Umbilical cord (tissue), 1 donor: ENCODE measurements at regions not wholly inside any gene's neighbourhood (a gene's known extent, or its start where the extent isn't known, plus 50 kb on each side); places are given as distances from the start of the nearest gene placed in this dataset.

Source experiments
- DNase-seq: peaks from one replicate; pipeline ENCODE4 v3.0.0-alpha.2; 2015; ENCODE audit warnings: low spot score

DNA sequence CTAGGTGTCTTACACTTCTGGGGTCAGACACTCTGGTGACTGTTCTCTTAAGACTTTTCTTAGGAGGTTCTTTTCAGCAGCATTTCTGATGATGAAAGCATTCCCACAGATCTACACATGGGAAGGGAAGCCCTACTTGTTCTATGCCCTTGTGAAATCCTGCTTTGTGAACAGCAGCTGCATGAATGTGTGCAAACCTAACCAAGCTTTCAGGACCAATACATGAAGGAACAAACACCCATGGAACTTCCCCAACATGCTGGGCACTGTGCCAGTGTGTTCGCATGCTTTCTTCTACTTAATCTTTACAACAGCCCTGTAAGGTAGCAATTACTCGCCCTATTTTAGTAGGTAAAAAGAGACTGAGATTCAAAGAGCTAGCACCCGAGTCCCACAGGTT is 439.9 kb upstream of the KLF4 start:
- DNase-seq: peak; percentile 55

DNA sequence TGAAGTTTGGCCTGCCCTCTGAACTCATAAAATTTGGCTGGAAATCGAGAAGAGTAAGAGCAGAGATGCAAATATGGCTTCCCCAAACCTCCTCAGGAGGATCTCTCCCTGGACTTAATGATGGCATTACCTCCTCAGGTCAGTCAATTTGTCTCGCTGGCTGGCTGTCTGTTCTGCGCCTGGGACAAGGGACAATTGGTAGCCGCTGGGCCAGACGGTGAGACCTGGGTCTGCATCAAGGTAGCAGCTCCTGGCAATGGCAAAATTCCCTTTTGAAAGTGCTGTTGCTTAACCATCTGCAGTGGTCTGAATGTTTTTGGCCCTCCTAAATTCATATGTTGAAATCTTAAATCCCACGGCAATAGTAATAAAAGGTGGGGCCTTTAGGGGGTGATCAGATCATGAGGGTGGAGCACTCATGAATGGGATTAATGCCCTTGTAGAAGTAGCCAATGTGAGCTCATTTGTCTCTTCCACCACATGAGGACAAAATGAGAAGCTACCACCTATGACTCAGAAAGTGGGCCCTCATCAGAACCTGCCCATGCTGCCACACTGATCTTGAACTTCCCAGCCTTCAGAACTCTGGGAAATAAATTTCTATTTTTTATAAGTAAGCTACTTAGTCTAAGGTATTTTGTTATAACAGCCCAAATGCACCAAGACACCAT is 439.3 kb upstream of the KLF4 start:
- no peak for DNase-seq

DNA sequence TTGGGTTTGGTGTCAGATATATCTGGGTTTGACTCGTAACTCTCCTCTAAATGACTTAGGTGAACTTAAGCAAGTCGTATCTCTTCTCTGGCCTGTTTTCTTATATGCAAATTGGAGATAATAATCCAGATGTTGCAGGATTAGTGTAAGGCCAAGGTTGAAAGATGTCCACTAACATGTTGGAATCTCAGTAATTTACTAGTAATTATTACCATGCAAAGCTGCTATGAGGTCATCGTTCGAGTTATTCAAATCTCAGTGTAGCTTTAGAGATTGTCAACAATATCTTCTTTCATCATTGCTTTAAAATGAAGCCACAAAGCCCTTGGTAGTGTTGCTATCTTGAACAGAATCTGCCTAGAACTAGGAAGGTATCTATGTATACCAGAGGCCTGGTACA is 437.7 kb upstream of the KLF4 start:
- DNase-seq: no peak

DNA sequence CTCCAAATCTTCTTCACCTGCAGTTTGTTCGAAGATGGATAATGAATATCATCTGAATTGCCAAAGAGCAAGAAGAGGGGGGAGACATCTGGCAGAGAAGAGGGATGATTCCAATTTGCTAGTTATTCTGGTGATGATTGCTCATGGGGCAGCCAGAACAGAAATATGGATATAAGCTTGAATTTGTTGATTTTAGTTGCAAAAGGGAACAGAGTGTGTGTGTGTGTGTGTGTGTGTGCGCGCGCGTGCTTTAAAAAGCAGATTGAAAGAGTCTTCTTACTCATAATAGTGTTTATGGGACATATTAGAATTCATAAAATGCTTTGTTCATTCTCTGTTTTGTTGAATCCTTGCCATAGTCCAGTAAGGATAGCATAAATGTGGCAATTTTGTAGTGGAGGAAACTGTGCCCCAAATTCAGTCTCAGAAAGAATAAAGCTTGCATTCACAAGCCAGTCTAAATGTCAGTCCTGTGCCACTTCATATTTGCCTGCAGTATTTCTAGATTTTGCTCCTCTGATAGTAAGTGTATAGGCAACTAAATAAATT is 436.3 kb upstream of the KLF4 start:
- no peak for DNase-seq

DNA sequence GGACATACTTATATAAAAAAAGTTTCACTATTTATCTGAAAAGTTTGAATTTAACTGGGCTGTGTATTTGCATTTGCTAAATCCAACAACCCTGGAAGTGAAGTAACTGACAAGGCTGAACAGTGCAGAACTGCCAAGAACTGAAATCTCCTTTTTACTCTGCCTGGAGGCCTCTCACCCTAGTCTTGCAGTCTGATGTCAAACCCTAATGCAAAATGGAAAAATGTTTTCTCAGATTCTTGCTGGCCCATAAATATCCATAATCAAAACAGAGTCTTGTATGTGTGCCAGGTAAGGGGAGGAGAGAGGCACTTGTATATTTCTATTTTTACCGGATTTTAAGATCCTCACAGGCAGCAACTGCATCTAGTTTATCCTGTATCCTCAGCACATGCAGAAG is 432.7 kb upstream of the KLF4 start:
- DNase-seq: peak; percentile 83

DNA sequence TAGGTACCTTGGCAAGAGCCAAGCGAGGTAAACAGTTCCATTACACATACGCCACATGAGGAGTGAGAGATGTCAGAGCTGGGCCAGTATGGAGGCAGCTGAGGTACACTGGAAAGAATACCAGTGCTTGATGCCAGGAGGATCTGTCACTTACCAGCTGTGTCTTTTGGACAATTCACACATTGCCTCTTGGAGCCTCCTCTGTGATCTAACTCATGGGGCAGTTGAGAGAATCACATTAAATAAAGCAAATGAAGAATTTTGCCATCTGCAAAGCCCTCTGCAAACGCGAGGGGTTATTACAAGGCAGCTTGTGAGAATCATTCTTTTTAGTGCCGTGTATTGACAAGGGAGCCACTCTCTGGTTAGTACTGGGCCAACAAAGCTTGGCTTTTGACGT is 429.7 kb upstream of the KLF4 start:
- no peak for DNase-seq

DNA sequence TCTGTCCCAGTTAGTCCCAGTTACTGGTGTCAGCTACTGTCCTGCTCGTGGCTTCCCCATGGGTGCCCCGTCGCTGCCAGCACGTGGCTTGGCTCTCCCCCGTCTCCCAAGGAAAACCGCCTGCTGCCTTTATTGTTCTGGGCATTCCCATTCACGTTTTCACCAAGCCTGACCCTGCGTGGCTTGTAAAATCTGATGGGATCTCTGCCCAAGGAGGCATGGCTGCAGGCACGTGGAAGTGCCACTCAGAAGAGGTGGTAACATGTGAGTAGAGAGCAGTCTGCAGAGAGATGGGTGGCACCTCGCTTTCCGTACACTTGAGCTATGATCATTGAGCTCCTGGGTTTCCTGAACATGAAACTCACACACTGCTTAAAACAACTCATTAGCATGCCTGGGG is 429.2 kb upstream of the KLF4 start:
- no peak for DNase-seq

DNA sequence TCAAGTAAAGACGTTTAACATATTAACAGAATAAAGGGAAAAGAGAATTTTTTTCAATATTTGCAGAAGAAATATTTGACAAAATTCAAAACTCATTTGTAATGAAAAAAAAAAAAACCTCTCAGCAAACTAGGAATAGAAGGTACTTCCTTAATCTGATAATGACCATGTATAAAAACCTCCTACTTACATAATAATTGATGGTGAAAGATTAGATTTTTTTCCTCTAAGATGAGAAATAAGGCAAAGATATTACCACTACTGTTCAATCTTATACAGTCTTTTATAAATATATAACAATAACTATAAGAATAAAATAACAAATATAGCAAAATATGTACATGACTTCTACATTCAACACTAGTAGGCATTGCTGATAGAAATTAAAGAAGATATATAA is 424.6 kb upstream of the KLF4 start:
- DNase-seq: no peak

DNA sequence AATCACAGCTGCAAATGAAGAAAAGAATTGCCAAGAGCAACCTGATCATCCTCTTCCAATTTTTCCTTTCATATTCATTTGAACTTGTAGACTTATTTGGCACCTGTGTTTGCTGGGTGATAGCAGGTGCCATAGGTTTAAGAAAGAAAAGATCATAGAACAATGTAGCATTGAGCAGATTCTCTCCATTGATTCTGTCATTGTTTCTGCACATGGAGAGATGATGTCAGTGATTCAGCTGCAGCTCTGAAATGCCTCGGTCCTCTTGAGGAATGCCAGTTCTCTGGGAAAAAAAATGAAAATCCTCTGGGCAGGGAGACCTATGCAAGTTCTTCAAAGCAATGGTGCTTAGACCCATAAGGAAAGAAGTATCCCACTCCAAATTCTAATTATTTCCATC is 418.1 kb upstream of the KLF4 start:
- DNase-seq: no peak

DNA sequence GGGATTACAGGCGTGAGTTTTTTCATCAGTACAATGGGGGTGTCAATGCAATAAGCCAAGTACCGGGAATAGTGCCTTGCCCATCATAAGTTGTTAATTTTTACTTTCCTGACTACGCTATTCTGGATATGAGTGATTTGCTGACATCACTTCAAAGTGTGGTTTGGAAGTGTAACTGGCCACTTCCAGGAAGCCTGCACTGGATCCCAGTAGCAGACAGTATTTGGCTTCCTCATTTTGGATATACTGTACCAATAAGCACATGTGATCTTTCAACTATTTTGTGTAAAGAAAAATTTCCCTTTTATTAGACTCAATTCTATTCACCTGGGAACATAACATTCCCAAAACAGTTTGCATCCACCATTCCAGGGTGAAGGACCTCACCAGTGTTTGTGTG is 417.7 kb upstream of the KLF4 start:
- no peak for DNase-seq

DNA sequence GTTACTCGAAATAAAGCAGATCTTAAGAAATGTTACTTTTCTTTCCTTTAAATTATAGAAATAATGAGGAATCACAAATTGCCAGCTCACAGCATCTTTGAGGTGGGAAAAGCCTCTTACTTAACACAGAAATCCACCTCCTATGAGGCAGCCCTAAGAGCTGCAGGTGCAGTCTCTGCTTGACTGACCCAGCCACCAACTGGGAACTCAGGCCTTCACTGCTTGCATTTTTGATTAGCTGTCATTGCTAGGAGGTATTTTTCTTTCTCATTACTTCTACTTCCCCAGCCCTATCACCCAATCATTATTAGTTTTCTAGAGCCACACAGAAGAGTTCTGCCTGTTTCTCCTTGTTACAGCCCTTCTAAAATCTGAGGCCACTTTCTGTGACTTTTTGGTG is 416.5 kb upstream of the KLF4 start:
- DNase-seq: no peak

DNA sequence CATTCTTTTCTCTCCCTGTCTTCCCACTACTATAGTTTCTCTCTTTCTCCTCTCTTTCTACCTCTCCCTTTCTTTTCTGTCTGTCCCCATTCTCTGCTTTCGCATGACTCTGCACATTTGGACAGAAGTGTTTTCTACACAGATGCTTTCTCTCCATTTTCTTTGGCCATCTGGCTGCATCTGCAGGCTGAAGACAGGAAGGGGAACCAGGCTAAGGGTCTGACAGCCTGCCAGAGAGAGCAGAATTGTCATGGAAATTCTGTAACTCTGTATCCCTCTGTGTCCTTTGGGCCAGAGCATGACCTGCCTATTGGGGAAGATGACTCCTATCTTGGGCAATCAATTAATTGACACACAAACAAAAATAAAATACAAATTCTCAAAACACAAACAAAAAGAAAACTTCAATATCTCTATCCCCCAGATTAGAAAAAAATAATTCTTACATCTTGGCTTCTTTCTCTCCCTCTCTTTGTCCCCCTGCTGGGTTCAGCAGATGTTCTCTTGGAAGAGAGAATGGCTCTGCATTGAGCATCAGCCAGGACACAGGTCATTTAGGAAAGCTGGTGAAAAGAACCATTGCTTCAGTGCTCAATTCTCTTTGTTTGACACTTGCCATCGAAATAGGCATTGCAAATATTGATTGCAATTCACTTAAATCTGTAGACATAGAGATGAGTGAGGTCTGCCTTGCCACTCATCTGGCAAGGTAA is 415.9 kb upstream of the KLF4 start:
- no peak for DNase-seq

DNA sequence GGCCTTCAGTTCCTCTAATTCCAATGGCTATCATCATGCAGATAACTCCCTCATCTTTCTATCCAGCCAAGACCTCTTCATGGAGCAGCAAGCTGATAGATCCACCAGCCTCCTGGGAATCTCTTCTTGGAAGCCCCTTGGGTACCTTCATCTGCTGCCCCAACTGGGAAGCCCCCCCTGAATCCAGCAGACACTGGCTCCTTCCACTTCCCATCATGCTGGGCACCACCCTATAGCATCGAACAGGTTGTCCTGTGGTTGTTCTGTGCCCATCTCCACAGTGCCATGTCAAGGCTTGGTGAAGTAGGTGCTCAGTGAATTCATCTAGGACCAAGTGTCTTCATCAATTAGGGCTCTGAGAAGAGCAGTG is 410.4 kb upstream of the KLF4 start:
- no peak for DNase-seq

DNA sequence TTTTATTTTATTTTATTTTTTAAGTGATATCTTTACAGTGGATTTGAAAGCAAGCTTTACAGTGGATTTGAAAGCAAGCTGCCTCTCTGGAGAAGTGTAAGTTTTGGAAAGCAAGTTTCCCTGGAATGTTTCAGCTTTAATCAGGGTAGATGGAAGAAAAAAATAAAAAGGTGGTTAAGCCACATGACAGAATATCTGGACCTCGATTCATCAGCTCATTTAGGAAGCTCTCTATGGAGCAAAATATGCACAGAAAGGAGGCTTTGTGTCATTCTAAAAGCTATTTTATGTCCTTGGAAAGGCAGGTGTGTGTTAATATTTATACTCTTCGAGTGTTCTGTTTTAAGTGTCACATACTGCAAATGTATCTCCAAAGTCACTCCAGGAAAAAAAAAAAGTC is 409.2 kb upstream of the KLF4 start:
- DNase-seq: no peak

DNA sequence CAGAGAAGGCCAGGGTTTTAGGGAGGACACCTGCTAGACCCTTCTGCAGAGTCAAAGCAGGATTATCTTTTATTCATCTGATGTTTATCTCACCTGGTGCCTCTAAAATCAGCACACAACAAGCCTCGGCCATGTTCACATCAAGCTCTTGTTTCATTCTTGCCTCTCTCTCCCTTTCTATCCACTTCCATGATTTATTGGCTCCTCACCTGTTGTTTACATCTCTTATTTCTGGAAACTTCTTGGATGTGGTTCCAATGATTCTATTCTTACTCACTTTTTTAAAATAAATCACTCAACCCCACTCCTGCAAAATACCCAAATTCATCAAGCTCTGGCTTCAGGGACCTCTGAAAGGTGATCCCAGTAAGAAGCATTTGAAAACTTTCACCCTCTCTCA is 407.0 kb upstream of the KLF4 start:
- no peak for DNase-seq

DNA sequence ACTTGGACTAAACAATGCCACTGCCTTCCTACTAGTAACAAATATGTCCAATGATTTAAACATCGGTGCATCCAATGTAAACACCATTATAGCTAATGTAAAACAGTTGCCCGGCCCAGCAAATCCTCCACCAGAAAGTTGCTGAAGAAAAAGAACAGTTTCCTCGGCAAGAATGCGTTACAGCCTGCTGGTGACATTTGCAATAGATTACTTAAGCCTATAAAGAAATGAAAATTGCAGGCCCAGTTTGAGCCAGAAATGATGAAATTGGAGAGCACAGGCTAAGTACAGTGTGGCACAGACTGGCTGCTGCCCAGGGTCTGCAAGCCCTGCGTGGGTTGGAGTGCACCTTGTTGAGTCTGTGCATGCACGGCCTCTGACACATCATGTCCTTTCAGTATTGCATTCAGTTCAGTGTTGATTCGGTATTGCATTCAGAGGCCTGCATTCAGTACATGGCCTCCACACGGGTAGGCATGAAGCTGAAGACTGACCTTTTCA is 406.0 kb upstream of the KLF4 start:
- DNase-seq: peak; percentile 65

DNA sequence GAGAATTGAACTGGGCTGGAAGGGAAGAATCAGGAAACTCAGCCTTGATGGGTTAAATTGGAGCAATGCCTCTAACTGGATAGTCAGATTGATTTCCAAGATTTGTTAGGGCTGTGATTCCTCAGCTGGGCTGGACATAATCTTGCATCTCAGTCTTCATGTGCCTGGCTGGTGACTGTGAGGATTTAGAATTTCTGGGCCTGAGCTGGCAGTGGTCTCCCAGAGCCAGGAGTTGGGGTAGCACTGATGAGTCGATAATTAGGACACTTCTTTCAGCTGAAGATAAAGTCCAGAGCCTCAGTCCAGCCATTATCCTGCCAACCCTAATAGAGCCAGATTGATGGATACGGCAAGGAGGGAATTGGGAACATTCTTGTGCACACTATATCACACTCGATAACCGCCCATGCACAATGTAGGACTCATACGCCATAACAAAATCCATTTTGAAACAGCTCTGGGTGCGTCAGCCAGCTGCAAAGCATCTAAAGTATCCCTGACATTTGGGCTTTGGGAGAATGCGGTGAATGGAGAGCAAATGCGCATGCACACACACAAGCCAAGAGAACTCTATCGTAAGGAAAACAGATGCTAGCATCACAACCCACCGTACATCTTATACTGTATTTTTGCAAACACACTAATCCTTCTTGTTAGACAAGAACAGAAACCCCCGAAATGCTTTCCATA is 405.1 kb upstream of the KLF4 start:
- DNase-seq: peak; percentile 97

DNA sequence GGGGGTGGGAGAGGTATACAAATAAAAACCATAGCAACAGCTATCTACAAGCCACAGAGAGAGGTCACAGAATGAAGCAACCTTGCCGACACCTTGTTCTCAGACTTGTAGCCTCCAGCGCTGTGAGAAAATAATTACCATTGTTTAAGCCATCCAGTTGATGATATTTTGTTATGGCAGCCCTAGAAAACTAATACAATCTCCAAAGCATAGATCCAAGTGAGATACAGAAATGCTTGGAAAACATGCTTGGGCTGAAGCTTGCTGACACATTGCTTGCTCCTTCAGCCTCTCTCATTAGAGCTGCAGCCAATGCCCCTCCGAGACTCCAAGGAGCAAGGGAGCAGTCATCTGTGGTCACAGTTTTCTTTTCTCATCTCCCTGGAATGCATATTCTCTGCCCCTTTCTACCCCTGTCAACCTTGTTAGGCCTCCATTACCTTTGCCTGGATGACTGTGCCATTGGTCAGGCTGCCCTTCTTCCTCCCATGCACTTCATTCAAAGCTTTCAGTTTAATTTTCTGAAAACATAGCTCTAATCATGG is 401.4 kb upstream of the KLF4 start:
- DNase-seq: no peak

DNA sequence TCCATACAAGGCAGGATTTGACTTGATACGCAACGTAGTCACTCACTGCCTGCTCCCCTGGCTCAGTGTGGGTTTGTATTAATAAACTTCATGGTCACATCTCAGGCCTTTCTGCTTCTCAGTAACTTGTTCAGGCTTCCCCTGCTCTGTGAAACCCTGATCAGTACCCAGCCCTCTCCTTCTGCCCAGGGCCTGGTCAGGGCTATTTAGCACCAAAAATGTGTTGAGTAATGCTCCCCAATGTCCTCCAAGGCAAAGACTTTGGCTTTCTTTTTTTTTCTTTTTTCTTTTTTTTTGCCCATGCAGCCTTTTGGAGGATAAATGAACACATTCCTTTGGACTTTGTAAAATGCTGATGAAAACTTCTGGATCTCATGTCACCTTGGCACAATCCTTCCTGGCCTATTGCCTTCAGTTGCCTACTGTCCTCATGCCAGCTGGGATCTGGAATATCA is 399.2 kb upstream of the KLF4 start:
- peak; percentile 48 for DNase-seq

DNA sequence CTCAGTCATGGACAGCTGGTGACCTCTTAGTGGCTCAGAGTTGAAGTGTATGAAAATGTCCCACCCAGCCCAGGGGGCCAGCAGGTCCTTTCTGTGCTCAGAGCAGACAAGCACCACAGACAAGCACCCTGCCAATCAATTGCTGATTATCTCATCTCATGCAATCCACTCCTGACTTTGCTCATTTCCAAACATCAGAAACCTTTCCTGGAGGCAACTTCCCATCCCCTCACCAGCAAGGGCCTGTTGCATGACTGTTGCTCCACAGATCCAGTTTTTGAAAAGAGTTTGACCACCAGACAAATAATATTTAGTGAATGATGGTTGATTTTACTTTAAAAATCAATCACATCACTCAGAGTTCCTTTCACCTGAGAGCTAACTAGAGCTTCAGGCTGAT is 397.3 kb upstream of the KLF4 start:
- no peak for DNase-seq

DNA sequence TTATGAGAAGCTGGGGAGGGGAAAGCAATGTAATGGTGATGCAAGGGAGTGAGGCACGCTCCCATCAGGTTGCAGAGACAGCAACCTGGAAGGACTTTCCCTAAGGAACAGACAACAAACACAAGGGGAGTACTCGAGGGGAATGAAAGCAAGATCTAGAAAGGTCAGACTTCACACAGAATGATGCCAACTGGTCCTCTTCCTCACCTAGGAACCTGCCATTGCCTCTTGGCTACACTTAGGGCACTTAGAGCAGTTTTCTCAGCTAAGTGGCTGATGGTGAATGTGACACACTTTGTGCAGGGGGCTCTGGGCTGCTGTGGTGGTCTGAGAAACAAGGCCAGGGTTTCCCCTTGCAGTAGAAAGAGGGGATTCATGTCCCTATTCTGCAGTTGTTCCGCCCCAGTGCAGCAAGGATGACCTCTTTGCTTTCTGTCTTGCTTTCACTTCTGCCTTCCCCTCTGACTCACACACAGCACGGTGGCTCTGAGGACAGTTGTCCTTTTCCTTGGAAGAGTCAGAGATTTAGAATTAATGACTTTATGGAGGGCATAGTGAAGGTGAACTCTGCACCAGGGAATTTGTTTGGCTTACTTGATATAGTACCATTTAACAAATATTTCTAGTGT is 394.0 kb upstream of the KLF4 start:
- no peak for DNase-seq
